Embryonic facial prominence (tissue), 1 donor: ENCODE measurements at regions not wholly inside any gene's neighbourhood (a gene's known extent, or its start where the extent isn't known, plus 50 kb on each side); places are given as distances from the start of the nearest gene placed in this dataset.
"Not testable (repeated sequence)": the region's sequence is repeated elsewhere in the genome, so short reads cannot be mapped to it uniquely, and the experiment has no call there.

Source experiments
- DNase-seq: peaks from one replicate; pipeline ENCODE4 v3.0.0-alpha.2; 2016; ENCODE audit errors: extremely low spot score

DNA sequence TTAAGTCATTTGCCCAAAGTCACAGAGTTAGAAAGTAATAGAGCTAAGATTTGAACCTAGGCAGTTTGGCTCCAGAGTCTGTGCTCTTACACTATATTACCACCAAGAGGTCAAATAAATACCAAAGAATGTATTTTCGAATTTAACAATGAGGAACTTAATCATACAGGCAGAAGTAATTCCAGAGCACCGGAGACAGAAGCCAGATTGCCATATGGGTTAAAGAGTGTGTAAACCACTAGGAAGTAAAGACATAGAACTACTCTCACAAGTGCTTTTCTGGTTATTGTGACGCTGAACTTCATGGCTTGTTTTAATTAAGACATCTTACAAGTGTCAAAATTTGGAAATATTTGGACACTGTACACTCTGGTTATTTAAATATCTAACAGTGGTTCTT is 114.5 kb upstream of the NBPF19 start:
- not testable (repeated sequence) for DNase-seq

DNA sequence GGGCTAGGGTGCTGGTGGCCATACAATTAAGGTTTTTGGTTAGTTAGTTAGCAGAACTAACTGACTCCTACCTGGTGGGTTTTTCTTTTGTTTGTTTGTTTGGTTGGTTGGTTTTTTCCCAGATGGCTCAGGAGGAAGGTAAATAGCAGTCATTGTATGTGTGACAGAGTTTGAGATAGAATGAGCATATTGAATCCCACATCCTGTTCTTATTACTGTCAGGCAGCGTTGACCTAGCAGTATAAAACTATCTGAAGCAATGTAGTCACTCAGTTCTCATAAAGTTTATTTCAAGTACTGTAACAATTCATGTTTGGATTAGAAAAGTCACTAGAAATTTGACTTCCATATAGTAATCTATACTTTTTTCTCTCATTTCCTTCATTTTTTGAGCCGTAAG is 113.5 kb upstream of the NBPF19 start:
- not testable (repeated sequence) for DNase-seq

DNA sequence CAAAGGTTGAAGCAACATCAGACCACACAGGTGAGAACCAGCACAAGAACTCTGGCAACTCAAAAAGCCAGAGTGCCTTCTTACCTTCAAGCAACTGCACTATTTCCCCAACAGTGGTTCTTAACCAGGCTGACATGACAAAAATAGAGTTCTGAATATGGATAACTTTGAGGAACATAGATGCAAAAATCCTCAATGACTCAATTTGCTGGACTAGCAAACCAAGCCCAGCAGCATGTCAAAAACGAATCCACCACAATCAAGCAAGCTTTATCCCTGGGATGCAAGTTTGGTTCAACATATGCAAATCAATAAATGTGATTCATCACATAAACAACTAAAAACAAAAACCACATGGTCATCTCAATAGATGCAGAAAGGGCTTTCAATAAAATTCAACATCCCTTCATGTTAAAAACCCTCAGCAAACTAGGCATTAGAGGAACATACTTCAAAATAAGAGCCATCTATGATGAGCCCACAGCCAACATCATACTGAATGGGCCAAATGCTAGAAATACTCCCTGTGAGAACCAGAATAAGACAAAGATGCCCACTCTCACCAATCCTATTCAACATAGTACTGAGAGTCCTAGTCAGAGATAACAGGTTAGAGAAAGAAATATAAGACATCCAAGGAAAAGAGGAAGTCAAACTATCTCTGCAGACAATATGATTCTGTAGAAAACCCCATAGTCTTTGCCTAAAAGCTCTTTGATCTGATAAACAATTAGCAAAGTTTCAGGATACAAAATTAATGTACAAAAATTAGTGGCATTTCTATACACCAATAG is 110.5 kb upstream of the NBPF19 start:
- not testable (repeated sequence) for DNase-seq

DNA sequence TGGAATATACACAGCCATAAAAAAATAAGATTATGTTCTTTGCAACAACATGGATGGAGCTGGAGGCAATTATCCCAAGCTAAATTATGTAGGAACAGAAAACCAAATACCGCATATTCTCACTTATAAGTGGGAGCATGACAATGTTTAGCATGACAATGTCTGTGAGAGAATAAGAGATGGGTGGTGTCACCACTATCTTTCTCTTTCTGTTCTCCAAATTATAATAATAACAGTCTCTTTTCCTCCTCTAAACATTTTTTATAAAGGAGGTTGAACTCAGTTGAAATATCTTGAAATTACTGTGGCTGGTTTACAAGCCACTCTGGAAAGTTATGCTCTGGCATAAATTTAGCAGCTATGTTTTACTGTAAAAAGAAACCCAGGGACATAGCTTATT is 108.4 kb upstream of the NBPF19 start:
- DNase-seq, result not testable (repeated sequence)

DNA sequence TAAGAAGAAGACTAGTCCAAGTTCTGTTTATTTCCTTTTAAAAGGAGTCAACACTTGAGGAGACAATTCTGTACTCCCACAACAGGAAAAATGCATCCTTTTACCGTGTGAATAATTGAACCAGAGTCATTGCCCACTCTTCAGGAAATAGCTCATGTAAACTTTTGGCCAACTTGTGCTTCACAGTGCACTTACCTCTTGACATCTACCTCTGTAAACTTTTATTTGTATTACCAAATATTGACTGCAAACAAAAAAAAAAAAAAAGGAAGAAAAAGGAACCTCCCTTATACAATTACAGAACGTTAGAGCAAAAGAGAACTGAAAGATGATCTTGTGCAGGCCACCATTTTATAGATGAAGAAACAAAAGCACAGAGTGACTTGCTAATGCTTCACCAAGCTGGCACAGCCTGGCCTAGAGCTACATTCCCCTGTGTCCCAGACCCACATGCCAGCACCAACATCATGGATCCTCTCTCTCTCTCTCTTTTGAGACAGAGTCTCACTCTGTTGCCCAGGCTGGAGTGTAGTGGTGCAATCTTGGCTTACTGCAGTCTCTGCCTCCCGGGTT is 107.3 kb upstream of the NBPF19 start:
- not testable (repeated sequence) for DNase-seq

DNA sequence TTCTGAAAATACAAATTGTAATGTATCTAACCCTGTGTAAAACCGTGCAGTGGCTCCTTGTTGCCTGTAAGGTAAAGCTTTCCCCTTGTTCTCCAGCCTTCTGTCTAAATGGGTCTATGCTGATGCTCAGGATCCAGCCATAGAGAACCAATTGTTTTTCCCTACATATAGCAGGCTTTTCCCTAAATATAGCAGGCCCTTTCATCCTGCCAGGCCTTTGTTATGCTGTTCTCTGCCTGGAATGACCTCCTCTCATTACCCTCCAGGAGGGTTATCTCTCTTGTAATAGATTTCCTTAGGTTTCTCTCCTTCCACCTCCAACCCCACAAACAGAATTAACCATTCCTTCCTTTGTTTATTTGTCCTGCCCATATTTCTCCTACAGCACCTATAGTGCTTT is 106.5 kb upstream of the NBPF19 start:
- not testable (repeated sequence) for DNase-seq

DNA sequence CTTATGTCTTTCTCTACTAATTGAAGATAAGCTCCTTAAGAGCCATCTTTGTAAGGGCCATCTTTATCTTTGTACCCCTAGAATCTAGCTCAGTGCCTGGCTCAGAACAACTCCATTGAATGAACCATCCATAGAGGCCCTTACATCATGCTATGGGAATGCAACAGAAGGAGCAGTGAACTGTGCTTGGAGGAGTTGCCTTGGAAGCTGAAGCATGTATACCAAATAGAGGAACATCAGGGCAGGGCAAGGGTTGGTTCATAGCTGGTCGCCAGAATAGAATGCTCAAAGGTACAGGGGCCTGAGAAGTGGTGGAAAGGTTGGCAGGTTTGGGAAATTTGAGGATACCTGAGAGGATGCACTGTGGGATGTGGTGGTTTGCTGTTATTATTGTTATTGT is 105.8 kb upstream of the NBPF19 start:
- DNase-seq, result not testable (repeated sequence)

DNA sequence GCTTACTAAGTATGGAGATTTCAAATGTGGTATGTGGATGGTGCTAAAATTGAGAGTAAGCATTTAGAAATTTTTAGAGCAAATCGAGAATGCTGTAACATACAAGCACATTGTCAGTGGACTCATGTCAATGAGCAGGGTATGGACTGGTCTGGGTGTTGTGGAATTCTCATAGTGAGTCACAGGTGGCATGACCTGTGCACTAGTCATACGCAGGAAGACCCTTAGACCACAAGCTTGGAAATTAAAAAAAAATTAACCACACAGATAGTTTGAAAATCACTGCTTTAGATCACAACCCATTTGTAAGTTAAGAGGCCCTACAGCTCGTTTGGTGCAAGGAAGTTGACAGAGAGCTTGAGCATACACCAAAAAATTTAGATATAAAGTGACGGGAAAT is 102.9 kb upstream of the NBPF19 start:
- DNase-seq, result not testable (repeated sequence)

DNA sequence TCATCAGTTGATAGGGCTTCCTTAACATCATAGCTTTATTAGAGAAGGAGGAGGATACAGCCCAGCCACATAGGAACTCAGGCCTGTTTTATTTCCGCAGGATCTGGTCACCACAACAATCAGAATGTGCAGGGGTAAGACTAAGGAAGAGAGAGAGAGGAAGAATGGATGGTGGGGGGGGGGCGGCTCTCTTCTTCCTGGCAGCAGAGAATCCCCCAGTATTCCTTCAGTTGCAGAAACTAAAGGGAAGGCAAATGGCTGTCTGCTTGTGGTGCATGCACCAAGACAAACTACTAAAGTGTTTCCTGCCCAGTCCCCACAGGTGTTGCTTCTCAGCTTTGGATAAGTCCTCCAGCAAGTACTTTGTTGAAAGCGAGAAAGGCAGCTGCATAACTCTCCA is 96.4 kb upstream of the NBPF19 start:
- not testable (repeated sequence) for DNase-seq

DNA sequence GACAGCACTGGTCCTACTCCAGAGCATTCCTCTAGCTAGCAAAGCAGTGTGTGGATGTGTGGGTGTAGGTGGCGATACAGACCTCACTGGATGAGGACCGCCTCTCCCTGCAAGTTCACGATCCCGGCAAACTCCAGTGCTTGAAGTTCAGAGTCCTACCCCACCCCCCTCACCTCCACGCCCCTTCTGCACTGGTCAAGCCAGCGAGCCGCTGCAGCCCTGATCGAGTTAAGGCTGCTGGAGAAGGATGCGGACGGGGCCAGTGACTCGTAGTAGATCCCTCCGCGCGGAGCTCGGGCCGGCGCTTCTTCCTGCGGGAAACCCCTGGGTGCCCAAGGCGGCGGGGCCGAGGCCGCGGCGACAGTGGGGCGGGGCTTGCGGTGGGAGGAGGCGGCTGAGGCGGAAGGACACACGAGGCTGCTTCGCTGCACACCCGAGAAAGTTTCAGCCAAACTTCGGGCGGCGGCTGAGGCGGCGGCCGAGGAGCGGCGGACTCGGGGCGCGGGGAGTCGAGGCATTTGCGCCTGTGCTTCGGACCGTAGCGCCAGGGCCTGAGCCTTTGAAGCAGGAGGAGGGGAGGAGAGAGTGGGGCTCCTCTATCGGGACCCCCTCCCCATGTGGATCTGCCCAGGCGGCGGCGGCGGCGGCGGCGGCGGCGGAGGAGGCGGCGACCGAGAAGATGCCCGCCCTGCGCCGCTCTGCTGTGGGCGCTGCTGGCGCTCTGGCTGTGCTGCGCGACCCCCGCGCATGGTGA is 84.5 kb upstream of the NBPF19 start:
- DNase-seq, result peak; percentile 5

DNA sequence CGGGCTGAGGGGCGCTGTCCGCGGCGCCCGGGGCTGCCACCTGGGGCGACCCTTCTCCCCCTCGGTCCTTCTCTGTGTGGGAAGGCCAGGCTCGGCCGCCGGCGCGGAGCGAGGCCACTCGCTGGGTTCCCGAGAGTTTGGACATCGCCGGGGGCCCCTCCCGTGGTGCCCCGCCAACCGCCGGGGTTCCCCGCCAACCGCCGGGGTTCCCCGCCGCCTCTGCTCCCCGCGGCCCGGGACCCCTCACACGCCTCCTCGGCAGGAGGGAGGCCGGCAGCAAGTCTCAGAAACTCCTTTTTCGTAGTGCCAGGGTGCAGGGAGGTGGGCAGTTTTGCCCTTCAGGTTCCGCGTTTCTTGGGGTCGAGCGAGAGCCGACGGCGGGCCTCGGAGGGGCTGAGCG is 83.9 kb upstream of the NBPF19 start:
- DNase-seq, result not testable (repeated sequence)

DNA sequence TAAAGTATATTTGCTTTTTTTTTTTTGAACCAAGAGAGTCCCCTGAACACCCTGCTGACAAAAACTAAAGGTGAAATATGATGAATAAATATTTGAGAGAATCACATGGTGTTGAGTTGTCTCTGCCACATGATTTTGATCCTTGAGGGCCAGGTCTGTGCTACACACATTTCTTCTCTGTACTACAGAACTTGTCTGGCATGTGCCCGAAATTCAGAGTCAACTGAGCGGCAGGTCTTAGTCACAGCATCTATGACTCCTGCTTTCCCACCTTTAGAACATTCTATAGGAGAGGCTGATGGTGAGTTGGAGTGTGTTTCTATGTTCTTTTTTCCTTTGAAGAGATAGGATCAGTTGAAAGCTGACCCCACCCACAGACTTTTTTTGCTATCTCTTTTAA is 79.0 kb upstream of the NBPF19 start:
- DNase-seq, result not testable (repeated sequence)

DNA sequence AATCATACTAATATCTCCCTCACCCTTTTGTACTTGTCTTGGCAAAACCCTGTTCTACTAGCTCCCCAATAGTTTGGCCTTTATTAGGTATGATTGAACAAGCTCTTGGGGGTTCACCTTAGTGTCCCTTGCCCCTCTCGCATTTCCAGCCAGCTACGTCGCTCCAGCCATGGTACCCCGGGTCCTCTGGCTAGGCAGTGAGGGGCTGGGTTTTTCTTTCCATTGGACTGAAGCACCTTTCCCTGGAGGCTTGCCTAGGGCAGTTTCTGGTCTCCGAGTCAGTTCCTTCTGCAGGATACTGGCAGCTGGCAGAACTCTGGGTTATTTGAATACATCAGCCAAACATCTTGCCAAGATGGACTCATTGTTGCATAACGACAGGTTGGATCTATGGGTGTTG is 76.3 kb upstream of the NBPF19 start:
- not testable (repeated sequence) for DNase-seq

DNA sequence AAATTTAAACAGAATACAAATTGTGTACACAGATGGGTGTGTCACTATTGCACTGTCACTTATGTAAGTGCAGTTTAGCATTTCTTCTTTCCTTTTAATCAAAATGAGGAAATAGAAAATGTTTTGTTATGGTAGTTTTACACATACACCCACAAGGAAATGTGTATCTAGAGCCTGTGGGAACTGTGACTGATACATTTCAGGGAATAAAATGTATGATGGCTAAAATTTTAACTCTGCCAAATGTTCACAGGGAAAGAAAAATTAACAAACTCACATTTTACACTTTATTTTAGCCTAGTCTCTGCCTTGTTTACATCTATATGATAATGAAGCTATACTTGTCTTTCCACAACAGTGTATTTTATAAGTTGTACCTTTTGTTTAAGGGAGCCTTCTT is 66.4 kb upstream of the NBPF19 start:
- not testable (repeated sequence) for DNase-seq

DNA sequence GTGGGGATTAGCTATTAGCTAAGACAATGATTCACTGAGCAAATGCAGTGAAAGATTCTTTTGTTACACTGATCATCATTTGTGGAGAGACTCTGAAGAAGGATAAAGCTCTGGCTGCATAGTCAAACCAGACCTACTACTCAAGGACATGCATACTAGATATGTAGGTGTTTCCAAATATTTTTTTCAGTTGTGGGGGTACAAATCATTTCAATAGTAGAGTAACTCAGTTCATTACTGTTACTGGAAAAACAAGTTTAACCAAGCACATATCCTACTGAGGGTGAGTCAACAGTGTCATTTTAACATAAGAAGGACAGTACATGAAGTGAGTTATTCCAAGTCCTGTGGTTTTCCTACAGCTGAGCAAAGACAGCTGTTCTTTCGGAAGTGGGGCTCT is 59.5 kb upstream of the NBPF19 start:
- DNase-seq, result not testable (repeated sequence)

DNA sequence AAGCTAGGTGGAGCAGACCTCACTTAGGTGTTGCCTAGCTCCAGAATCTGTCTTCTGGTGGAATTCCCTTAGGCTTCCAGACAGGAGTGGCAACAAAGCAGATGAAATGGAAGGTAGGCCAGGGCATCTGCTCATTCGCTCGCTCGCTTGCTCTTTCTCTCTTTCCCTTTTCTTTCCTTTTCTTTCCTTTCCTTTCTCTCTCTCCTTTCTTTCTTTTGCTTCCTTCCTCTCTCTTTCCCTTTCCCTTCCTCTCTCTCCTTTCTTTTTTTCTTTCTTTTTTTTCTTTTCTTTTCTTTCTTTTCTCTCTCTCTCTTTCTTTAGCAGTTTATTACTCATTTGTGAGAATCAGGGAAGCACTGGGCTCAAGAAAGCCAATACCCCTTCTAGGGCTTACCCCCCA is 56.1 kb upstream of the NBPF19 start:
- not testable (repeated sequence) for DNase-seq

DNA sequence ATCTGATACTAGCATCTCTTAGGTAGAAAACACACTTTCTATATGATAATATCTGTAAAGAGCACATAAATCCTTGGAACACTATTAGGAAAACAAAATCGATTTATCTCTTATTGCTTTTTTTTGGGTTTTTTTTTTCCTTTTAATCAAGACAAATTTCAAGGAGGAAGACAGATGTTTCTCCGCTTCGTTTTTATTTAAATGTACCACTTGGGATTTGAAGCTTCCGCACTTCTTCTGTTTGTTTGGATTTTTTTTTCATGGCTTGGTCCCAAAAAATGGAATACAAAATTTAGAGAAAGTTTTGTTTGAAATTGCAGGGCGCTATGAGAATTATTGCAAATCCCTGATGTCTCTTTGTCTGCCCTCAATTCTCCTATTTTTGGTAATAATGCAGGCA is 51.7 kb upstream of the NBPF19 start:
- not testable (repeated sequence) for DNase-seq
